ENCODE measurements at regions not wholly inside any gene's neighbourhood (a gene's known extent, or its start where the extent isn't known, plus 50 kb on each side); places are given as distances from the start of the nearest gene placed in this dataset.

DNA sequence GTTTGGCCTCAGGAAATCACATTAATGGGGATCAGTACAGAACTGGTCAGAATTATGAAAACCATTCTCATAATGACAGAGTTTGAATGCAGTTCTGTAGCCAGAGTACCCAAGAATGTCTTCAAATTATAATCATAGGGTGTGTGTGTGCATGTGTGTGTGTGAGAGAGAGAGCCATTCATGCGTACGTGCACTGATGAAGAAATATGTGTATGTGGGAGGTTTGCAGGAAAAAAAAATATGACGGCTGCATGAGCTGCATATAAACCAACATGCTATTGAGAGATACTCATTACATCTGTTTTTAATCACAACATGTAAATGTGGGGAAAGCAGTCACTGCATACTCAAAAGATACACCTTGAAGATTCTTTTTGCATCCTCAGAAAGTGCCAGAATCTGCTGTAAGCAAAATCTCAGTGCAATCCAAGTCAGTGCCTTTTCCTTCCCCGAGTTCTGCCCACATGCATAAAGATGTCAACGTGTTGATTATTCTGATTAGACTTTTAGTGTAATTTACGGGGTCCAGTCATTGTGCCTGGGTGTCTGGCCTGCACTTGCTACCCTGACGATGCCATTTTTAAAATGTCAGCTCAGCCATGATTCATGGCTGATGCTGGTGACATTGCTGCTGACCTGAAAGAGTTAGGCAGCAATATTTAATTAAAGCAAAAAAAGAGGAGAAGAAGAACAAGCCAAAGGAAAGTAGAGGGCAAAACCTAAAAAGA is 378.7 kb upstream of the ZFHX3 start:
- WGBS, 2 donors (ENCODE audit: low coverage in 1 of 2), result 72 to 78% methylated on average over 4 to 7 of the region's 7 CpGs

GRCh38 chr16:73420676-73421075 is 372.7 kb upstream of the ZFHX3 start:
- Histone ChIP-seq H3K9me3 (no peaks in the 10 kb centered on the region), H3K4me3 (no peak overlapping the region), H3K27me3 (peaks cover 5% of the 10 kb centered on the region), H3K27ac (no peak overlapping the region), H3K36me3 (no peaks in the 10 kb centered on the region), H3K4me1 (no peaks in the 10 kb centered on the region)
- WGBS, 2 donors (ENCODE audit: low coverage in 1 of 2), result 70 to 74% methylated on average over 6 to 7 of the region's 7 CpGs
- no peak for DNase-seq
- intact Hi-C loops (cut with DNase I; ENCODE audit: low total_unique reads) (no loop called here), in situ Hi-C loops (cut with MboI; ENCODE audit: low pct_ligation_motif_present in 1 of 4, low pct_unique_long_range_greater_than_20kb in 1 of 4, low sequenced_read_pairs in 3 of 4) (no loop called here)
- TF ChIP-seq POLR2AphosphoS5 (IDR thresholded peaks at IDR 0.05), result no peak
- no peak for TF ChIP-seq POLR2A (IDR thresholded peaks at IDR 0.05)

More for the DNA sequence above, 378.7 kb upstream of the ZFHX3 start:
- H3K27ac ChIP-seq, result no peak overlapping the region
- no peaks in the 10 kb centered on the region for H3K9me3 ChIP-seq
- intact Hi-C loops (cut with DNase I; ENCODE audit: low total_unique reads), result no loop called here
- no peak for DNase-seq
- no peaks in the 10 kb centered on the region for H3K36me3 ChIP-seq
- in situ Hi-C loops (cut with MboI; ENCODE audit: low pct_ligation_motif_present in 1 of 4, low pct_unique_long_range_greater_than_20kb in 1 of 4, low sequenced_read_pairs in 3 of 4), result no loop called here
- H3K4me1 ChIP-seq, result no peaks in the 10 kb centered on the region
- no peak overlapping the region for H3K4me3 ChIP-seq
- H3K27me3 ChIP-seq, result no peaks in the 10 kb centered on the region
- TF ChIP-seq EP300 (IDR thresholded peaks at IDR 0.05; ENCODE audit: low read depth), result no peak
- TF ChIP-seq CTCF (IDR thresholded peaks at IDR 0.05), result no peak
- TF ChIP-seq POLR2A (IDR thresholded peaks at IDR 0.05), result no peak
- TF ChIP-seq POLR2AphosphoS5 (IDR thresholded peaks at IDR 0.05), result no peak

DNA sequence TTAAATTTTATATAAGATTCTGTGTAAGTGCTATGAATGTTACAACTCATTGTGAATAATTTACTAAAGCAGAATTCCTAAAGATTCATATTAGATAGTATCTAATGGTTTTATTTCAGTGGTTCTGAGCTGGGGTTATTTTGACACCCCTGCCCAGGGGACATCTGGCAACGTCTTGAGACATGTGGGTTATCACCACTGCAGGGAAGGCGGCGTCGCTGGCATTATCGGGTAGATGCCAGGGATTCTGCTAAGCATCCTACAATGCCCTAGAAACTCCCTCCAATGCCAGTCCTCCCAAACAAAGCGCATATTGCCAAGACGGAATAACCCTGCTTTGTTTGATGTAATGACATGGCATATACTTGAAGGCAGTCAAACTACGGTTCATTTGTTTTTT is 372.3 kb upstream of the ZFHX3 start:
- H3K36me3 ChIP-seq, result no peaks in the 10 kb centered on the region
- no peak for TF ChIP-seq EP300 (IDR thresholded peaks at IDR 0.05; ENCODE audit: low read depth)
- no peak for TF ChIP-seq CTCF (IDR thresholded peaks at IDR 0.05)
- no peak for TF ChIP-seq POLR2A (IDR thresholded peaks at IDR 0.05)
- no peak for TF ChIP-seq POLR2AphosphoS5 (IDR thresholded peaks at IDR 0.05)
- no peak overlapping the region for H3K4me3 ChIP-seq
- H3K4me1 ChIP-seq, result no peaks in the 10 kb centered on the region
- peaks cover 5% of the 10 kb centered on the region for H3K27me3 ChIP-seq
- H3K27ac ChIP-seq, result no peak overlapping the region
- intact Hi-C loops (cut with DNase I; ENCODE audit: low total_unique reads) (no loop called here), in situ Hi-C loops (cut with MboI; ENCODE audit: low pct_ligation_motif_present in 1 of 4, low pct_unique_long_range_greater_than_20kb in 1 of 4, low sequenced_read_pairs in 3 of 4) (no loop called here)
- no peak for DNase-seq
- no peaks in the 10 kb centered on the region for H3K9me3 ChIP-seq
- WGBS, 2 donors (ENCODE audit: low coverage in 1 of 2), result 55 to 88% methylated on average over 2 to 8 of the region's 8 CpGs

DNA sequence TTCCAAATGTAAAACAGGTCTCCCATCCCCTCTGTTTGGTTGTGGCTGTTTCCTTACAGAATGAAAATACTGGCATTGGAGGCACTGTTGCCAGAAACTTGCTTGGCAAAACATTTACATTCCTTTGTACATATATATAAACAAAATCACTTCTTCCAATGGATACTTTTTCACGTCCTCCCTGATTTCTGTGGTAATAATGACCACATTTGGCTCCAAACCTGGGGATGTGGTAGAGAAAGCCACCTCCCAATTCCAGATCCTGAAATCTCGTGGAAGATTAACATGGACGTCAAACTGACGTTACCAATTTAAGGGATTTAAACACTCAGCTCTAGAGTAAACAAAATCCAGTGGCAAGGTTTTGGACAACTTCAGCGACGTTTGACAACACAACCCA is 370.8 kb upstream of the ZFHX3 start:
- Histone ChIP-seq H3K9me3 (no peaks in the 10 kb centered on the region), H3K4me3 (no peak overlapping the region), H3K36me3 (no peaks in the 10 kb centered on the region), H3K27me3 (peaks cover 5% of the 10 kb centered on the region), H3K27ac (no peak overlapping the region), H3K4me1 (no peaks in the 10 kb centered on the region)
- intact Hi-C loops (cut with DNase I; ENCODE audit: low total_unique reads), result no loop called here
- in situ Hi-C loops (cut with MboI; ENCODE audit: low pct_ligation_motif_present in 1 of 4, low pct_unique_long_range_greater_than_20kb in 1 of 4, low sequenced_read_pairs in 3 of 4), result no loop called here
- no peak for DNase-seq
- TF ChIP-seq EP300 (IDR thresholded peaks at IDR 0.05; ENCODE audit: low read depth) (no peak), POLR2AphosphoS5 (IDR thresholded peaks at IDR 0.05) (no peak), POLR2A (IDR thresholded peaks at IDR 0.05) (no peak), CTCF (IDR thresholded peaks at IDR 0.05) (no peak)
- WGBS, 2 donors (ENCODE audit: low coverage in 1 of 2), result 51 to 58% methylated on average over 6 of the region's 6 CpGs

GRCh38 chr16:73418051-73418450 is 370.1 kb upstream of the ZFHX3 start:
- 51 to 53% methylated on average over 4 to 8 of the region's 8 CpGs for WGBS, 2 donors (ENCODE audit: low coverage in 1 of 2)
- no peak overlapping the region for H3K27ac ChIP-seq
- intact Hi-C loops (cut with DNase I; ENCODE audit: low total_unique reads) (no loop called here), in situ Hi-C loops (cut with MboI; ENCODE audit: low pct_ligation_motif_present in 1 of 4, low pct_unique_long_range_greater_than_20kb in 1 of 4, low sequenced_read_pairs in 3 of 4) (no loop called here)
- H3K9me3 ChIP-seq, result no peaks in the 10 kb centered on the region
- TF ChIP-seq CTCF (IDR thresholded peaks at IDR 0.05) (no peak), POLR2A (IDR thresholded peaks at IDR 0.05) (no peak), EP300 (IDR thresholded peaks at IDR 0.05; ENCODE audit: low read depth) (no peak)
- H3K4me1 ChIP-seq, result no peaks in the 10 kb centered on the region
- no peak for DNase-seq
- no peak overlapping the region for H3K4me3 ChIP-seq
- peaks cover 5% of the 10 kb centered on the region for H3K27me3 ChIP-seq
- H3K36me3 ChIP-seq, result no peaks in the 10 kb centered on the region
